ENCODE measurements at regions not wholly inside any gene's neighbourhood (a gene's known extent, or its start where the extent isn't known, plus 50 kb on each side); places are given as distances from the start of the nearest gene placed in this dataset.

DNA sequence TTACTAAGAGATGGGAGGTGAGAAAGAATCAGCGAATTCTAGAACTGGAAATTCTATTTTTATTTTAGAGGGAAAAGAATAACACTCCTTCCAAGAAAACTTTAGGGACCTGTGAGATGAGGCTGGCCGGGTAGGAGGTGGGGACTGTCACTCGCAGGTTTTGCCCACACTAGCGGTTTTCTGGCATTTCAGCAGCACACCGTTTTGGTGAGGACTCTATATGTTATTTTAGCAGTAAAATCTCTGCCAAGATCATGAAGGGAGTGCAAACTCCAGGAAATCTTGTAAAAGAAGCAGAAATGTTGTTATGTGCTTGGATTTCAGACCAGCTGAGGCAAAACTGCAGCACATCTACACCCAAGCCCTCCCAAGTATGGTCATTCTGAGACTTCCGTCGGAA, 470.6 kb downstream of the PSAT1 start:
- H3K23me2 ChIP-seq (ENCODE audit: low read depth, low read length): no peaks in the 10 kb centered on the region
- H4K8ac ChIP-seq (ENCODE audit: extremely low read depth, insufficient read depth, low read length): no peak overlapping the region
- POLR2A ChIA-PET (ENCODE audit: partially characterized antibody): no interaction called here
- no peak overlapping the region for H2BK5ac ChIP-seq (ENCODE audit: low read depth, low read length)
- TF ChIP-seq EZH2 (IDR thresholded peaks at IDR 0.05; ENCODE audit: low read depth, low read length, severe bottlenecking) (no peak), YY1 (IDR thresholded peaks at IDR 0.05; ENCODE audit: low read depth, low read length) (no peak), KDM5A (IDR thresholded peaks at IDR 0.05; ENCODE audit: low read length) (no peak), TEAD4 (IDR thresholded peaks at IDR 0.05; ENCODE audit: low read depth, low read length) (no peak), POU5F1 (IDR thresholded peaks at IDR 0.05; ENCODE audit: low read depth, low read length) (no peak), BACH1 (IDR thresholded peaks at IDR 0.05; ENCODE audit: low read length) (no peak), POLR2A (IDR thresholded peaks at IDR 0.05; ENCODE audit: control extremely low read depth in 1 of 2, low read depth in 2 of 2, low read length in 2 of 2) (no peak), CHD1 (IDR thresholded peaks at IDR 0.05; ENCODE audit: low read depth, low read length) (no peak), RBBP5 (IDR thresholded peaks at IDR 0.05; ENCODE audit: borderline replicate concordance, low read depth, low read length) (no peak), HDAC6 (IDR thresholded peaks at IDR 0.05; ENCODE audit: low read depth, low read length) (no peak), CBX5 (IDR thresholded peaks at IDR 0.05; ENCODE audit: low read depth, low read length) (no peak), EP300 (IDR thresholded peaks at IDR 0.05; ENCODE audit: borderline replicate concordance in 1 of 2, low read depth in 2 of 2, low read length in 2 of 2) (no peak)
- TF ChIP-seq, protein P1, sequence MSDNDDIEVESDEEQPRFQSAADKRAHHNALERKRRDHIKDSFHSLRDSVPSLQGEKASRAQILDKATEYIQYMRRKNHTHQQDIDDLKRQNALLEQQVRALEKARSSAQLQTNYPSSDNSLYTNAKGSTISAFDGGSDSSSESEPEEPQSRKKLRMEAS (IDR thresholded peaks at IDR 0.05): no peak
- 92% methylated on average over 7 of the region's 7 CpGs; no CpG with 5 or more reads in 1 of the 2 experiments for WGBS, 2 experiments (ENCODE audit: extremely low coverage in 1 of 2, insufficient coverage in 1 of 2, insufficient read length in 1 of 2, insufficient replicate concordance in 2 of 2, low coverage in 1 of 2, low lambda C conversion rate in 2 of 2, missing lambda C conversion rate in 1 of 2)
- DNase-seq (ENCODE audit: low read depth in 1 of 2, low spot score in 2 of 2) (no peak), FAIRE-seq (no peak)
- H2AK5ac ChIP-seq (ENCODE audit: low read depth, low read length): no peak overlapping the region
- H3K18ac ChIP-seq (ENCODE audit: extremely low read depth, low read length): no peak overlapping the region
- H3K36me3 ChIP-seq (ENCODE audit: control insufficient read depth in 2 of 4, insufficient read depth in 4 of 4, low read length in 3 of 4): no peaks in the 10 kb centered on the region
- CTCF ChIA-PET (ENCODE audit: partially characterized antibody): no interaction called here
- no peak overlapping the region for H2AFZ ChIP-seq (ENCODE audit: low read length)
- no peaks in the 10 kb centered on the region for H4K20me1 ChIP-seq (replicated peaks in 1 of 2; ENCODE audit: control insufficient read depth in 1 of 2, insufficient read depth in 2 of 2, low read length in 2 of 2)
- H3K14ac ChIP-seq (ENCODE audit: insufficient read length): no peak overlapping the region
- H3K4ac ChIP-seq (replicated peaks; ENCODE audit: insufficient read length, low read depth, low read length): no peak overlapping the region
- no peak overlapping the region for H4K5ac ChIP-seq (ENCODE audit: insufficient read length, low read depth, low read length)
- no peak overlapping the region for H3K27ac ChIP-seq (ENCODE audit: low read depth, low read length)
- H2BK15ac ChIP-seq (ENCODE audit: low read length): no peak overlapping the region
- H3K79me2 ChIP-seq (ENCODE audit: control insufficient read depth in 1 of 2, insufficient read depth in 2 of 2, low read length in 2 of 2): no peaks in the 10 kb centered on the region
- H3K79me1 ChIP-seq (ENCODE audit: low read depth, low read length): no peaks in the 10 kb centered on the region
- H3K27me3 ChIP-seq (replicated peaks in 1 of 4; ENCODE audit: control insufficient read depth in 3 of 4, extremely low read depth in 1 of 4, insufficient read depth in 3 of 4, low read length in 3 of 4): no peaks in the 10 kb centered on the region
- no peak overlapping the region for H2BK20ac ChIP-seq (ENCODE audit: low read length)
- H2BK120ac ChIP-seq (replicated peaks; ENCODE audit: low read depth, low read length): no peak overlapping the region
- H4K91ac ChIP-seq (replicated peaks; ENCODE audit: insufficient read length, low read length): no peak overlapping the region
- H3K23ac ChIP-seq (ENCODE audit: insufficient read length): no peak overlapping the region
- H3K56ac ChIP-seq (replicated peaks; ENCODE audit: insufficient read length, low read depth, low read length): no peak overlapping the region
- no peaks in the 10 kb centered on the region for H3K9me3 ChIP-seq (ENCODE audit: insufficient read depth in 2 of 2, low read depth in 1 of 2, low read length in 1 of 2)
- no peak overlapping the region for H2BK12ac ChIP-seq (ENCODE audit: low read depth, low read length)
- H3K9ac ChIP-seq (replicated peaks in 1 of 4; ENCODE audit: extremely low read depth in 1 of 4, low read depth in 3 of 4, low read length in 3 of 4): no peak overlapping the region
- no peak overlapping the region for H3K4me2 ChIP-seq (ENCODE audit: insufficient read depth in 1 of 2, low read depth in 2 of 2, low read length in 2 of 2)
- H3K4me1 ChIP-seq (replicated peaks in 1 of 4; ENCODE audit: control insufficient read depth in 3 of 4, insufficient read depth in 4 of 4, low read length in 3 of 4): no peaks in the 10 kb centered on the region
- H3K4me3 ChIP-seq (ENCODE audit: extremely low read depth in 1 of 4, insufficient read depth in 2 of 4, low read depth in 3 of 4, low read length in 4 of 4): no peak overlapping the region
